PFSK-1 (cell line): ENCODE measurements at regions not wholly inside any gene's neighbourhood (a gene's known extent, or its start where the extent isn't known, plus 50 kb on each side); places are given as distances from the start of the nearest gene placed in this dataset.

ENCODE experiments used
- FOXP2 ChIP-seq: optimal IDR thresholded peaks from 2 replicates; pipeline ENCODE3; 2011; ENCODE audit warnings: borderline replicate concordance, control low read depth, inconsistent platforms; ENCODE audit not compliant: insufficient read depth; ENCODE audit errors: extremely low read length, extremely low read depth
- POLR2AphosphoS5 ChIP-seq: IDR thresholded peaks from 2 replicates; pipeline ENCODE4 v1.6.1; 2012; ENCODE audit warnings: low read depth, mild to moderate bottlenecking, control low read depth, low read length, moderate library complexity
- REST ChIP-seq, 2 experiments: IDR thresholded peaks; 2 replicates each; pipeline versions ENCODE4 v1.6.1 to v1.8.0; 2011 to 2012; ENCODE audit warnings: low read depth in 2 of 2, low read length in 2 of 2, control low read depth in 1 of 2, inconsistent platforms in 1 of 2, mild to moderate bottlenecking in 1 of 2, moderate library complexity in 1 of 2; ENCODE audit not compliant: insufficient read depth in 1 of 2
- SIN3A ChIP-seq: IDR thresholded peaks from 2 replicates; pipeline ENCODE4 v1.6.1; 2012; ENCODE audit warnings: mild to moderate bottlenecking, low read length, moderate library complexity, borderline replicate concordance; ENCODE audit not compliant: insufficient read depth
- TAF1 ChIP-seq: IDR thresholded peaks from 2 replicates; pipeline ENCODE4 v1.6.1; 2012; ENCODE audit warnings: low read length, control low read depth, borderline replicate concordance; ENCODE audit not compliant: insufficient read depth

DNA sequence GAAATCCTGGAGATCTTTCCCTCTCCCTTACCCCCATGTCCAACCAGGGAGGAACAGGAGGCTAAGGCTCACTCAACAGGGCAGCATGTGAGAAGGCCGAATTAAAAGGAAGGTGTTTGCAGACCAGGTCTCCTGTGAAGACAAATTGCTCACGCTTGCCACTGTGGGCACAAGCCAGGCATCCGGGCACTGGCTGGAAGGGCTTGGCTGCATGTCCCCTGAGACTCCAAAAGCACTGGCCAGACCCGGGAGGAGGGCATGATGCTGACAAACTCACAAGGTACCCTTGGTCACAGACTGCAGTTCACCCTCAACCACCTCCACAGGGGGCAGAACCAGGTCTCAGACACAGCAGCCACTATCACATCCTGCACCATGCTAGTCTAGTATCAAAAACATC is 113.7 kb upstream of the NSMCE3 start:
- TF ChIP-seq FOXP2 = no peak
- TF ChIP-seq TAF1 = no peak
- no peak for TF ChIP-seq REST (IDR thresholded peaks at IDR 0.05; ENCODE audit: insufficient read depth in 1 of 2, low read depth in 2 of 2, low read length in 2 of 2)
- TF ChIP-seq SIN3A = no peak
- no peak for TF ChIP-seq POLR2AphosphoS5

DNA sequence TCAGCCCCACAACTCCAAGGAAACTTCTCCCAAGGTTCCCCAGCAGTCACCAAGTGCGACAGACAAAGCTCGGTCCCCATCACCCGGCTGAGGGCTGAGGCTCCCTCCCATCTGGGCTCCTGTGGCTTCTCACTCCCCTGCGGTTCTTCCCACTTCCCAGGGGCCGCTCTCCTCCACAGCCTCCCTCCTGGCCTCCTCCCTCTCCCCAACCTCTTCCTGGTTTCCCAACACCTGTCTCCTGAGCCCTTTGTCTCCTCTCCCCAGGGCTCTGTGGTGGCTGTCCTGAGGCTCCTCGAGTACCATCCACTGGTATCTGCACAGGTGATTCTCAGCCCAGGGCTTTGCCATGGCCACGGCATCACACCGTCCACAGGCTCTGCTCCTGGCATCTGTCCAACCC is 113.2 kb upstream of the NSMCE3 start:
- TF ChIP-seq FOXP2 (no peak), SIN3A (no peak), POLR2AphosphoS5 (no peak), TAF1 (no peak), REST (IDR thresholded peaks at IDR 0.05; ENCODE audit: insufficient read depth in 1 of 2, low read depth in 2 of 2, low read length in 2 of 2) (no peak)

DNA sequence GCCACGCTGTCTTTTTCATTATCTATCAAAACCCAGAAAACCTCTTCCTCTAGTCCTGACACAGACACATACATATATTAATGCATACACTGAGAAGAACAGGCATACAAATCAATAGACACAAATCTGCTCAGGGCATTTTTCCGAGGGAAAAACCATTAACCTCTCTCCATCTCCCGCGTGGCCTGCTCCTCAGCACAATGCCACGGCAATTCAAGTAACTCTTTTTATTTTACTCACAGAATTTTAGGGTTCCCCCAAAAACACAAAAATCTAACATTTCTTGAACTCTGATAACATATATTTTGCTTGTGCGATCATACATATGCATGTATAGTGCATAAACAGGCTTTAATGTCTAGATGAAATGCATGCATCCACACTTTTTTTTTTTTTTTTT is 110.8 kb upstream of the NSMCE3 start:
- no peak for TF ChIP-seq POLR2AphosphoS5
- TF ChIP-seq FOXP2 = no peak

DNA sequence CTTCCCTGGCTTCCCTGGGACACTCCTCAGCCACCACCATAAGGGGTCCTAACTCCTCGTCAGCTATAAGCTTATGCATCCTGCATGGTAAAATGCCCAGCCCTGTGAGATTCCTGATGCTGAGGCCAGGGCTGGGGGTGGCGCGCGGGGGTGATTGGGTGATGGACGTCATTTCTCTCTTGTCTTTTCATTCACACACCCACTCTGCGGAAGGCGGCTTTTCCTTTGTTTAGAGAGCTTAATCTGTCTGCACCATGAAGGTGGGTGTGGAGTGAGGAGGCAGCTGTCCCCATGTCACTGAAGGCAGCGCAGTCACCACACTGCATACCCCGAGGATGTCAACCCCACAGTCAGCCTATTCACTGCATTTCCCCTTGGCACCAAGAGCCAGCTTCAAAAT is 110.0 kb upstream of the NSMCE3 start:
- TF ChIP-seq REST (IDR thresholded peaks at IDR 0.05; ENCODE audit: insufficient read depth in 1 of 2, low read depth in 2 of 2, low read length in 2 of 2) (no peak), POLR2AphosphoS5 (no peak), FOXP2 (no peak), SIN3A (no peak), TAF1 (no peak)

DNA sequence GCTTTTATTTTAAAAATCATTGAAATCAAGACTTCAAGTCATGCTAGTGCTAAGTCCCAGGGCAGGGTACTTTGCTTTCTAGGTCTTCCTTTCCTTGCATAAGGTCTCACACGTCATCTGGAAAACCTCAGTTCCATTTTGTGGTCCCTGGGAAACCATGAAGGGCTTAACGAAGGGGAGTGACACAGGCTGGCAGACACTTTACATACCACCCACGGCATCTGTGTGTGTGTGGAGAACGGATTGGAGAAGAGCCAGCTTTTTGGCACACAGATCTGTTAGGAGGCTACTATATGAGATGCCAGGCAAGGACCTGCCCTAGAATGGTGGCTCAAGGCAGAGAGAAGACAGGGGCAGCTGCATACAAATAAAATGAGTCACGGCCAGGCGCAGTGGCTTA is 107.5 kb upstream of the NSMCE3 start:
- TF ChIP-seq SIN3A (no peak), POLR2AphosphoS5 (no peak), TAF1 (no peak), REST (IDR thresholded peaks at IDR 0.05; ENCODE audit: insufficient read depth in 1 of 2, low read depth in 2 of 2, low read length in 2 of 2) (no peak), FOXP2 (no peak)

- TF ChIP-seq POLR2AphosphoS5 (no peak), FOXP2 (no peak), SIN3A (no peak), REST (IDR thresholded peaks at IDR 0.05; ENCODE audit: insufficient read depth in 1 of 2, low read depth in 2 of 2, low read length in 2 of 2) (no peak), TAF1 (no peak)
Measured at GRCh38 chr15:29376590-29376989, 107.0 kb upstream of the NSMCE3 start.
